ENCODE measurements at regions not wholly inside any gene's neighbourhood (a gene's known extent, or its start where the extent isn't known, plus 50 kb on each side); places are given as distances from the start of the nearest gene placed in this dataset.

DNA sequence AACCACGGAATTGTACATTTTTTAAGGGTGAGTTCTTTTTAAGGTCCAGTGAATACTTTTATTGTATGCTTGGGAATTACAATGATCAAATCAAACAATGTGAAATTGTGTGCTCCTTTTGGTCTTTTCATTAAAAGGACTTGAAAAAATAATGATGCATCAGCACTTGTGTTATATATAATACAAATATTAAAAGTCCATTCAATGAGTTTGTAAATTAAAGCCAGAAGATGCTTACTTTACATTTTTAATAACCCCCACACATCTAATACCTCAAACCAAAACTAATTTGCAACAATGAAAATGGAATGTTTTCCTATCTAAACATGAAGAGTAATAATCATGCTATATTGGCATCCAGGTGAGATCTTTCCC is 369.8 kb upstream of the LCORL start:
- TF ChIP-seq, protein P1, sequence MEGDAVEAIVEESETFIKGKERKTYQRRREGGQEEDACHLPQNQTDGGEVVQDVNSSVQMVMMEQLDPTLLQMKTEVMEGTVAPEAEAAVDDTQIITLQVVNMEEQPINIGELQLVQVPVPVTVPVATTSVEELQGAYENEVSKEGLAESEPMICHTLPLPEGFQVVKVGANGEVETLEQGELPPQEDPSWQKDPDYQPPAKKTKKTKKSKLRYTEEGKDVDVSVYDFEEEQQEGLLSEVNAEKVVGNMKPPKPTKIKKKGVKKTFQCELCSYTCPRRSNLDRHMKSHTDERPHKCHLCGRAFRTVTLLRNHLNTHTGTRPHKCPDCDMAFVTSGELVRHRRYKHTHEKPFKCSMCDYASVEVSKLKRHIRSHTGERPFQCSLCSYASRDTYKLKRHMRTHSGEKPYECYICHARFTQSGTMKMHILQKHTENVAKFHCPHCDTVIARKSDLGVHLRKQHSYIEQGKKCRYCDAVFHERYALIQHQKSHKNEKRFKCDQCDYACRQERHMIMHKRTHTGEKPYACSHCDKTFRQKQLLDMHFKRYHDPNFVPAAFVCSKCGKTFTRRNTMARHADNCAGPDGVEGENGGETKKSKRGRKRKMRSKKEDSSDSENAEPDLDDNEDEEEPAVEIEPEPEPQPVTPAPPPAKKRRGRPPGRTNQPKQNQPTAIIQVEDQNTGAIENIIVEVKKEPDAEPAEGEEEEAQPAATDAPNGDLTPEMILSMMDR (conservative IDR thresholded peaks at IDR 0.05 in 1 of 2, IDR thresholded peaks at IDR 0.05 in 1 of 2; ENCODE audit: extremely low read depth in 1 of 2, insufficient read depth in 1 of 2, low read depth in 1 of 2, low read length in 2 of 2) = no peak
- no peak for TF ChIP-seq EZH2 (IDR thresholded peaks at IDR 0.05; ENCODE audit: borderline replicate concordance, low read length)
